HEK293 (cell line): ENCODE measurements at regions not wholly inside any gene's neighbourhood (a gene's known extent, or its start where the extent isn't known, plus 50 kb on each side); places are given as distances from the start of the nearest gene placed in this dataset.
"Not testable (repeated sequence)": the region's sequence is repeated elsewhere in the genome, so short reads cannot be mapped to it uniquely, and the experiment has no call there.

Source experiments
- CTCF ChIA-PET: fragments of 350-600 bp; formaldehyde crosslinking; extraction: SDS; loops from one replicate; lab custom pipeline; 2021; ENCODE audit warnings: antibody characterized with exemption; lab: Yijun Ruan, JAX
- POLR2A ChIA-PET: fragments of 300-600 bp; formaldehyde crosslinking; extraction: SDS; loops from one replicate; lab custom pipeline; 2020; ENCODE audit warnings: antibody characterized with exemption, inconsistent platforms; lab: Yijun Ruan, JAX
- H3K27ac ChIP-seq: fragments of 200-500 bp; sonication (Bioruptor generic); 2 replicates; pipeline ENCODE4 v1.5.1; 2014; ENCODE audit warnings: low read depth, low read length, control low read depth, inconsistent platforms; ENCODE audit errors: extremely low read depth
- H3K36me3 ChIP-seq, 2 experiments: fragments of 200-500 bp in 1 of 2; sonication (Bioruptor generic) in 1 of 2; 1 replicate in 1 of 2; 2 replicates in 1 of 2; pipeline ENCODE4 v1.5.1; 2014 to 2017; ENCODE audit warnings: inconsistent platforms in 2 of 2, low read length in 2 of 2; ENCODE audit not compliant: control insufficient read depth in 2 of 2, insufficient read depth in 1 of 2
- H3K4me1 ChIP-seq: fragments of 200-500 bp; sonication (Bioruptor generic); 2 replicates; pipeline ENCODE4 v1.5.1; 2014; ENCODE audit warnings: mild to moderate bottlenecking, low read length, inconsistent platforms; ENCODE audit not compliant: control insufficient read depth, insufficient read depth
- H3K4me3 ChIP-seq: 2 replicates; pipeline ENCODE4 v1.5.1; 2011; ENCODE audit warnings: low read depth, mild to moderate bottlenecking, control low read depth, low read length, moderate library complexity
- H3K9me3 ChIP-seq: fragments of 200-500 bp; sonication (Bioruptor generic); 2 replicates; pipeline ENCODE4 v1.5.1; 2014; ENCODE audit warnings: low read depth, low read length, inconsistent platforms; ENCODE audit not compliant: control insufficient read depth, insufficient read depth
- GLI4 ChIP-seq: fragments of 450-650 bp; formaldehyde crosslinking; IDR thresholded peaks from 2 replicates; pipeline ENCODE4 v1.5.1; 2016; ENCODE audit warnings: missing biosample characterization, missing genetic modification characterization
- KLF1 ChIP-seq: fragments of 450-650 bp; formaldehyde crosslinking; IDR thresholded peaks from 2 replicates; pipeline ENCODE4 v1.5.1; 2016; ENCODE audit warnings: missing biosample characterization, missing genetic modification characterization
- OVOL3 ChIP-seq: fragments of 450-650 bp; formaldehyde crosslinking; IDR thresholded peaks from 2 replicates; pipeline ENCODE4 v1.5.1; 2016; ENCODE audit warnings: missing biosample characterization, missing genetic modification characterization
- PRDM1 ChIP-seq: fragments of 450-650 bp; formaldehyde crosslinking; IDR thresholded peaks from 2 replicates; pipeline ENCODE4; 2016; ENCODE audit warnings: missing biosample characterization, missing genetic modification characterization
- YY2 ChIP-seq: fragments of 450-650 bp; formaldehyde crosslinking; IDR thresholded peaks from 2 replicates; pipeline ENCODE4 v1.5.1; 2016; ENCODE audit warnings: missing biosample characterization, missing genetic modification characterization
- ZNF138 ChIP-seq: fragments of 450-650 bp; formaldehyde crosslinking; IDR thresholded peaks from 2 replicates; pipeline ENCODE4 v1.5.1; 2016; ENCODE audit warnings: missing biosample characterization, missing genetic modification characterization, borderline replicate concordance
- ZNF140 ChIP-seq: fragments of 450-650 bp; formaldehyde crosslinking; IDR thresholded peaks from 2 replicates; pipeline ENCODE4 v1.5.1; 2016; ENCODE audit warnings: missing biosample characterization, missing genetic modification characterization
- ZNF174 ChIP-seq: fragments of 450-650 bp; formaldehyde crosslinking; IDR thresholded peaks from 2 replicates; pipeline ENCODE4 v1.5.0; 2017; ENCODE audit warnings: missing biosample characterization, mild to moderate bottlenecking, missing genetic modification characterization
- ZNF248 ChIP-seq: fragments of 450-650 bp; formaldehyde crosslinking; IDR thresholded peaks from 2 replicates; pipeline ENCODE4 v1.5.1; 2017; ENCODE audit warnings: missing biosample characterization, missing genetic modification characterization
- ZNF274 ChIP-seq, 2 experiments: fragments of 200-500 bp in 1 of 2; fragments of 450-650 bp in 1 of 2; sonication (Bioruptor generic) in 1 of 2; formaldehyde crosslinking in 1 of 2; IDR thresholded peaks; 2 replicates each; pipeline versions ENCODE4 v1.5.1 to v1.6.1; 2014 to 2016; ENCODE audit warnings: borderline replicate concordance in 1 of 2, inconsistent platforms in 1 of 2, low read length in 1 of 2, missing biosample characterization in 1 of 2, missing genetic modification characterization in 1 of 2
- ZNF311 ChIP-seq: fragments of 450-650 bp; formaldehyde crosslinking; IDR thresholded peaks from 2 replicates; pipeline ENCODE4 v1.5.1; 2017; ENCODE audit warnings: missing biosample characterization, missing genetic modification characterization, borderline replicate concordance
- ZNF423 ChIP-seq: fragments of 450-650 bp; formaldehyde crosslinking; IDR thresholded peaks from 2 replicates; pipeline ENCODE4 v1.5.1; 2016; ENCODE audit warnings: missing biosample characterization, missing genetic modification characterization
- ZNF473 ChIP-seq: fragments of 450-650 bp; formaldehyde crosslinking; IDR thresholded peaks from 2 replicates; pipeline ENCODE4 v1.5.1; 2017; ENCODE audit warnings: missing biosample characterization, missing genetic modification characterization
- ZNF585B ChIP-seq: fragments of 450-650 bp; formaldehyde crosslinking; IDR thresholded peaks from 2 replicates; pipeline ENCODE4 v1.5.1; 2016; ENCODE audit warnings: missing biosample characterization, missing genetic modification characterization
- ZNF654 ChIP-seq: fragments of 450-650 bp; formaldehyde crosslinking; IDR thresholded peaks from 2 replicates; pipeline ENCODE4 v1.5.1; 2016; ENCODE audit warnings: low read depth, missing biosample characterization, missing genetic modification characterization
- ZNF677 ChIP-seq: fragments of 450-650 bp; IDR thresholded peaks from 2 replicates; pipeline ENCODE4 v1.5.0; 2018; ENCODE audit warnings: missing biosample characterization, mild to moderate bottlenecking, missing genetic modification characterization, moderate library complexity
- ZSCAN30 ChIP-seq: fragments of 450-650 bp; IDR thresholded peaks from 2 replicates; pipeline ENCODE4 v1.5.1; 2018; ENCODE audit warnings: missing biosample characterization, mild to moderate bottlenecking, missing genetic modification characterization, moderate library complexity
- TF ChIP-seq, protein P1 (sequence below): fragments of 450-650 bp; formaldehyde crosslinking; IDR thresholded peaks from 2 replicates; pipeline ENCODE4 v1.5.1; 2017; ENCODE audit warnings: missing biosample characterization, missing genetic modification characterization
- TF ChIP-seq, protein P2 (sequence below): fragments of 450-650 bp; formaldehyde crosslinking; IDR thresholded peaks from 2 replicates; pipeline ENCODE4 v1.5.1; 2016; ENCODE audit warnings: missing biosample characterization, missing genetic modification characterization
- TF ChIP-seq, protein P3 (sequence below): fragments of 450-650 bp; formaldehyde crosslinking; IDR thresholded peaks from 2 replicates; pipeline ENCODE4 v1.5.0; 2017; ENCODE audit warnings: missing biosample characterization, missing genetic modification characterization, borderline replicate concordance
- TF ChIP-seq, protein P4 (sequence below): fragments of 450-650 bp; formaldehyde crosslinking; IDR thresholded peaks from 2 replicates; pipeline ENCODE4 v1.5.1; 2016; ENCODE audit warnings: missing biosample characterization, missing genetic modification characterization

DNA sequence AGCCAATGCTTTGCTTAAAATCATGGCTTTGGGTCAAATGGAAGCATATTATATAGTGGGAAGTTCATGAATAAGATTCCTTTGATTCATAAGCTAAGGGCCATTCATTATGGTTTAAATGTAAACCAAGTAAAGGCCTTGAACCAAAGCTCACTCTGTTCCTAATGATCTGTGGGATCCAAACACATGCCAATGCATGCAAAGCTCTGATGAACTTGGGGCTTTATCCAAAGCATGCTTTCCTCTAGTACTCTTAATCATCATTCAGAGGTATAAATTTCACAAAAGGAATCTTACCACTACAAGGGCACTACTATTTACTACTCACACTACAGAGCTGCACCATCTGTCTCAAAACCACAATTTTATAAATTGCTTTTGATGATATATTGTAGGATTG is 102.8 kb upstream of the RBMS1 start (continued):
- TF ChIP-seq PRDM1 (tag by site-specific recombination), result no peak

DNA sequence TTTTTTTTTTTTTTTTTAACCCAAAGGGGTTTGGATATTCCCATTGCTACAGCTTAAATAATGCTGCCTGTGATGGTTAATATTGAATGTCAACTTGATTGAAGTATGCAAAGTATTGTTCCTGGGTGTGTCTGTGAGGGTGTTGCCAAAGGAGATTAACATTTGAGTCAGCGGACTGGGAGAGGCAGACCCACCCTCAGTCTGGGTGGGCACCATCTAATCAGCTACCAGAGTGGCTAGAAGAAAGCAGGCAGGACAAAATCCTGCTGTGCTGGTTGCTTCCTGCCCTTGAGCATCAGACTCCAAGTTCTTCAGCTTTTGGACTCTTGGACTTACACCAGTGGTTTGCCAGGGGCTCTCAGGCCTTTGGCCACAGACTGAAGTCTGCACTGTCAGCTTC is 106.8 kb upstream of the RBMS1 start:
- H3K27ac ChIP-seq, POLR2A ChIA-PET, H3K4me1 ChIP-seq, H3K9me3 ChIP-seq, H3K36me3 ChIP-seq, H3K4me3 ChIP-seq, CTCF ChIA-PET: not testable (repeated sequence)
- TF ChIP-seq KLF1 (tag by site-specific recombination), result peak; percentile 81

DNA sequence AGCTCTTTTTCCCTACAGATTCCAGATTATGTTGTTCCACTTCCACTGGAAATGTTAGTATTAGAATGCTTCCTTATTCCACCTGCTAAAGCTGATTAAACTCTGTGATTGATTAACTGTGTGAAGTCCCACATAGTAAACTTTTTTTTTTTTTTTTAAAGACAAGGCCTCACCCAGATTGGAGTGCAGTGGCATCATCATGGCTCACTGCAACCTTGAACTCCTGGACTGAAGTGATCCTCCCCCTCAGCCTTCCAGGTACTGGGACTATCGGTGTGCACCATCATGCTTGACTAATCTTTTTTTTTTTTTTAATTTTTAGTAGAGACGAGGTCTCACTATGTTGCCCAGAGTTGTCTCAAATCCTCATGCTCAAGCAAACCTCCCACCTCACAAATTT is 108.5 kb upstream of the RBMS1 start:
- ChIA-PET POLR2A (no interaction called here), CTCF (interaction anchor here (0.6 kb wide), 1 partner anchor 513 kb away, joined by 3 read pairs; no protein-coding TSS in a partner anchor)
- no peaks in the 10 kb centered on the region for H3K4me1 ChIP-seq
- H3K4me3 ChIP-seq, result no peak overlapping the region
- H3K36me3 ChIP-seq, result no peaks in the 10 kb centered on the region
- no peaks in the 10 kb centered on the region for H3K9me3 ChIP-seq
- no peak overlapping the region for H3K27ac ChIP-seq
- TF ChIP-seq ZNF654 (tag by site-specific recombination), result no peak
- TF ChIP-seq, protein P1, sequence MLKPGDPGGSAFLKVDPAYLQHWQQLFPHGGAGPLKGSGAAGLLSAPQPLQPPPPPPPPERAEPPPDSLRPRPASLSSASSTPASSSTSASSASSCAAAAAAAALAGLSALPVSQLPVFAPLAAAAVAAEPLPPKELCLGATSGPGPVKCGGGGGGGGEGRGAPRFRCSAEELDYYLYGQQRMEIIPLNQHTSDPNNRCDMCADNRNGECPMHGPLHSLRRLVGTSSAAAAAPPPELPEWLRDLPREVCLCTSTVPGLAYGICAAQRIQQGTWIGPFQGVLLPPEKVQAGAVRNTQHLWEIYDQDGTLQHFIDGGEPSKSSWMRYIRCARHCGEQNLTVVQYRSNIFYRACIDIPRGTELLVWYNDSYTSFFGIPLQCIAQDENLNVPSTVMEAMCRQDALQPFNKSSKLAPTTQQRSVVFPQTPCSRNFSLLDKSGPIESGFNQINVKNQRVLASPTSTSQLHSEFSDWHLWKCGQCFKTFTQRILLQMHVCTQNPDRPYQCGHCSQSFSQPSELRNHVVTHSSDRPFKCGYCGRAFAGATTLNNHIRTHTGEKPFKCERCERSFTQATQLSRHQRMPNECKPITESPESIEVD (tag by site-specific recombination), result no peak
- no peak for TF ChIP-seq OVOL3 (tag by site-specific recombination)
- TF ChIP-seq ZNF140 (tag by site-specific recombination), result no peak
- TF ChIP-seq ZNF248, result no peak
- TF ChIP-seq, protein P2, sequence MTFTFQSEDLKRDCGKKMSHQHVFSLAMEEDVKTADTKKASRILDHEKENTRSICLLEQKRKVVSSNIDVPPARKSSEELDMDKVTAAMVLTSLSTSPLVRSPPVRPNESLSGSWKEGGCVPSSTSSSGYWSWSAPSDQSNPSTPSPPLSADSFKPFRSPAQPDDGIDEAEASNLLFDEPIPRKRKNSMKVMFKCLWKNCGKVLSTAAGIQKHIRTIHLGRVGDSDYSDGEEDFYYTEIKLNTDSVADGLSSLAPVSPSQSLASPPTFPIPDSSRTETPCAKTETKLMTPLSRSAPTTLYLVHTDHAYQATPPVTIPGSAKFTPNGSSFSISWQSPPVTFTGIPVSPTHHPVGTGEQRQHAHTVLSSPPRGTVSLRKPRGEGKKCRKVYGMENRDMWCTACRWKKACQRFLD (tag by site-specific recombination), result no peak
- no peak for TF ChIP-seq ZNF677 (tag by site-specific recombination)
- TF ChIP-seq, protein P3, sequence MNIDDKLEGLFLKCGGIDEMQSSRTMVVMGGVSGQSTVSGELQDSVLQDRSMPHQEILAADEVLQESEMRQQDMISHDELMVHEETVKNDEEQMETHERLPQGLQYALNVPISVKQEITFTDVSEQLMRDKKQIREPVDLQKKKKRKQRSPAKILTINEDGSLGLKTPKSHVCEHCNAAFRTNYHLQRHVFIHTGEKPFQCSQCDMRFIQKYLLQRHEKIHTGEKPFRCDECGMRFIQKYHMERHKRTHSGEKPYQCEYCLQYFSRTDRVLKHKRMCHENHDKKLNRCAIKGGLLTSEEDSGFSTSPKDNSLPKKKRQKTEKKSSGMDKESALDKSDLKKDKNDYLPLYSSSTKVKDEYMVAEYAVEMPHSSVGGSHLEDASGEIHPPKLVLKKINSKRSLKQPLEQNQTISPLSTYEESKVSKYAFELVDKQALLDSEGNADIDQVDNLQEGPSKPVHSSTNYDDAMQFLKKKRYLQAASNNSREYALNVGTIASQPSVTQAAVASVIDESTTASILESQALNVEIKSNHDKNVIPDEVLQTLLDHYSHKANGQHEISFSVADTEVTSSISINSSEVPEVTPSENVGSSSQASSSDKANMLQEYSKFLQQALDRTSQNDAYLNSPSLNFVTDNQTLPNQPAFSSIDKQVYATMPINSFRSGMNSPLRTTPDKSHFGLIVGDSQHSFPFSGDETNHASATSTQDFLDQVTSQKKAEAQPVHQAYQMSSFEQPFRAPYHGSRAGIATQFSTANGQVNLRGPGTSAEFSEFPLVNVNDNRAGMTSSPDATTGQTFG (tag by site-specific recombination), result no peak
- no peak for TF ChIP-seq ZNF585B (tag by site-specific recombination)
- no peak for TF ChIP-seq YY2
- TF ChIP-seq ZSCAN30 (tag by site-specific recombination), result no peak
- no peak for TF ChIP-seq GLI4 (tag by site-specific recombination)
- no peak for TF ChIP-seq ZNF138 (tag by site-specific recombination)
- TF ChIP-seq, all 188 proteins: peak for 0

DNA sequence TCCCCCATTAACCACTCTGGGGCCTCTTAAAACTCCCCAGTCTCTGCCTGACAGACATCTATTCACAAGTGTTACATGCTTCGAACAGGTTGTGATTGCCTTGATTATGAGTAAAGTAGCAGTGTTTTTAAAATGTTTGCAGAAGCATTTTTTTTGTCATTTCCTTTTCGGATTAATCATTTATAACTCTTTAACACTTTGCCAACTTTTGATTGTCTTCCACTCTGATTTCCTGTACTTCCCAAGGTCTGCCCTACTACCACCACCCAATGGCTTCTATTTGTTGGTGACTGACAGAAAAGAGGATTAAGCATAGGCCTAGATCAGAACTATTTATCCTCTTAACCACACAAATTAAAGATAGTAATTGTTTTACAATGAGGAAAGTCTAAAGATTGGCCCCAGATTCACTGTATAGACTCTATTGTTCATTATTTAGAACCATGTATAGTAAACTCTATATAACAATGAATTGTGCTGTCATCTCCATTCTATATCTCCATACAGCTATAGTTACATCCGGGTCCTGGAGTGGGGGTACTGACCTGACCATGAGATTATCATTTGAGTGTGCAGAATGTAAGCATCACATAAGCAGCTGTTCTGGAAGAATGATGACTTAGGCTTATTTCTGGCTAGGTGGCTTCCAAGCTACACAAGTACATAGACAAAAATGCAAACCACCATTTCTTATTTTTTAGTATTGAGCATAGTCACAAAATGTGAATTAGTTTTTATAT is 110.3 kb upstream of the RBMS1 start:
- H3K4me1 ChIP-seq, result no peaks in the 10 kb centered on the region
- POLR2A ChIA-PET, result no interaction called here
- no peaks in the 10 kb centered on the region for H3K36me3 ChIP-seq
- no peak overlapping the region for H3K27ac ChIP-seq
- CTCF ChIA-PET, result no interaction called here
- no peak overlapping the region for H3K4me3 ChIP-seq
- H3K9me3 ChIP-seq, result no peaks in the 10 kb centered on the region
- TF ChIP-seq, protein P4, sequence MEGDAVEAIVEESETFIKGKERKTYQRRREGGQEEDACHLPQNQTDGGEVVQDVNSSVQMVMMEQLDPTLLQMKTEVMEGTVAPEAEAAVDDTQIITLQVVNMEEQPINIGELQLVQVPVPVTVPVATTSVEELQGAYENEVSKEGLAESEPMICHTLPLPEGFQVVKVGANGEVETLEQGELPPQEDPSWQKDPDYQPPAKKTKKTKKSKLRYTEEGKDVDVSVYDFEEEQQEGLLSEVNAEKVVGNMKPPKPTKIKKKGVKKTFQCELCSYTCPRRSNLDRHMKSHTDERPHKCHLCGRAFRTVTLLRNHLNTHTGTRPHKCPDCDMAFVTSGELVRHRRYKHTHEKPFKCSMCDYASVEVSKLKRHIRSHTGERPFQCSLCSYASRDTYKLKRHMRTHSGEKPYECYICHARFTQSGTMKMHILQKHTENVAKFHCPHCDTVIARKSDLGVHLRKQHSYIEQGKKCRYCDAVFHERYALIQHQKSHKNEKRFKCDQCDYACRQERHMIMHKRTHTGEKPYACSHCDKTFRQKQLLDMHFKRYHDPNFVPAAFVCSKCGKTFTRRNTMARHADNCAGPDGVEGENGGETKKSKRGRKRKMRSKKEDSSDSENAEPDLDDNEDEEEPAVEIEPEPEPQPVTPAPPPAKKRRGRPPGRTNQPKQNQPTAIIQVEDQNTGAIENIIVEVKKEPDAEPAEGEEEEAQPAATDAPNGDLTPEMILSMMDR (tag by site-specific recombination), result no peak
- TF ChIP-seq ZNF423 (tag by site-specific recombination), result no peak
- no peak for TF ChIP-seq ZNF174
- TF ChIP-seq ZNF274 (IDR thresholded peaks at IDR 0.05; ENCODE audit: low read length), result no peak
- no peak for TF ChIP-seq ZNF274 (tag by site-specific recombination; IDR thresholded peaks at IDR 0.05; ENCODE audit: borderline replicate concordance)
- no peak for TF ChIP-seq ZNF473 (tag by site-specific recombination)
- no peak for TF ChIP-seq ZNF311
